LNCaP clone FGC (cell line): ENCODE measurements at regions not wholly inside any gene's neighbourhood (a gene's known extent, or its start where the extent isn't known, plus 50 kb on each side); places are given as distances from the start of the nearest gene placed in this dataset.

Source experiments
- DNase-seq: peaks from one replicate; pipeline ENCODE4 v3.0.0-alpha.2; 2011; ENCODE audit warnings: low read depth
- H3K4me3 ChIP-seq: 2 replicates; pipeline ENCODE4 v1.5.1; 2011; ENCODE audit warnings: mild to moderate bottlenecking, low read depth, low read length, control low read depth
- TF ChIP-seq, protein P1 (sequence below): IDR thresholded peaks from 2 replicates; pipeline ENCODE4 v1.5.1; 2012; ENCODE audit warnings: mild to moderate bottlenecking; ENCODE audit not compliant: control insufficient read depth, insufficient read depth; ENCODE audit errors: extremely low read depth

- no peak for DNase-seq
- no peak overlapping the region for H3K4me3 ChIP-seq
- TF ChIP-seq, protein P1, sequence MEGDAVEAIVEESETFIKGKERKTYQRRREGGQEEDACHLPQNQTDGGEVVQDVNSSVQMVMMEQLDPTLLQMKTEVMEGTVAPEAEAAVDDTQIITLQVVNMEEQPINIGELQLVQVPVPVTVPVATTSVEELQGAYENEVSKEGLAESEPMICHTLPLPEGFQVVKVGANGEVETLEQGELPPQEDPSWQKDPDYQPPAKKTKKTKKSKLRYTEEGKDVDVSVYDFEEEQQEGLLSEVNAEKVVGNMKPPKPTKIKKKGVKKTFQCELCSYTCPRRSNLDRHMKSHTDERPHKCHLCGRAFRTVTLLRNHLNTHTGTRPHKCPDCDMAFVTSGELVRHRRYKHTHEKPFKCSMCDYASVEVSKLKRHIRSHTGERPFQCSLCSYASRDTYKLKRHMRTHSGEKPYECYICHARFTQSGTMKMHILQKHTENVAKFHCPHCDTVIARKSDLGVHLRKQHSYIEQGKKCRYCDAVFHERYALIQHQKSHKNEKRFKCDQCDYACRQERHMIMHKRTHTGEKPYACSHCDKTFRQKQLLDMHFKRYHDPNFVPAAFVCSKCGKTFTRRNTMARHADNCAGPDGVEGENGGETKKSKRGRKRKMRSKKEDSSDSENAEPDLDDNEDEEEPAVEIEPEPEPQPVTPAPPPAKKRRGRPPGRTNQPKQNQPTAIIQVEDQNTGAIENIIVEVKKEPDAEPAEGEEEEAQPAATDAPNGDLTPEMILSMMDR: no peak
Measured at GRCh38 chr10:78541481-78542140, 507.9 kb downstream of the RPS24 start.

GRCh38 chr10:78542141-78542489 lies 508.5 kb downstream of the RPS24 start:
- no peak for DNase-seq
- TF ChIP-seq, protein P1: no peak
- H3K4me3 ChIP-seq: no peak overlapping the region

GRCh38 chr10:78542521-78542920 lies 508.9 kb downstream of the RPS24 start:
- TF ChIP-seq, protein P1: no peak
- H3K4me3 ChIP-seq: no peak overlapping the region
- DNase-seq: no peak

DNA sequence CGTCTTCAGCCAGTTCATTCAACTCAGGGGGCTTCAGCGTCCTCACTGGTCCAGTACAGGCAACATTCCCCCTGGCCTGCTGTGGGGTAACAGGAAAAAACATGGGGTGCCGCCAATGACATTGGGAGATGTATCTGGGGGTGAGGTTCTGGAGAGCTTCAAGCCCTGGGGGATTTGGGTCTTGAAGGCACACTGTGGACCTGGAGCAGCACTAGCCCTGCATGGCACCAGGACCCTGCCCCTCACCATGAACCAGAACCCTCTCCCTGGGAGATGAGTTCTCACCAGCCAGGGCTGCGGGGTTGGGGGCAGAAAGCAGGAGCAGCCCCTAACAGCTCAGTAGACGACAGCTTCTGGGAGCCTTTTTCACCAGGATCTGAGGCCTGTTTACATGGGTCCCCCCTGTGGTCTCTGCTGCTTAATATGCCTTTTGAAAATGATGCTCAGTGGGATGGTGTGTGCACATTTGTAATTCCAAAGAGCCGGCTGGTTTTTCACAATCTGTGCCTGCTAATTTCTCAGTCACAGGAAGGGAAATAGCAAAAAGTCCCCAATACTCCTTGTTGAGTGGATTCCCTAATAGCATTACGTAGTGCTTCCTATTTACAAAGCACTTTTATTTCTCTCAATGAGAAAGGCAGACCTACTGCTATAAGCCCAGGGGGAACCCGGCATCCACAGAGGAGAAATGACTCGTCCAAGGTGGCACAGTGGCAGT lies 509.5 kb downstream of the RPS24 start:
- no peak for DNase-seq
- no peak overlapping the region for H3K4me3 ChIP-seq
- TF ChIP-seq, protein P1: no peak

- TF ChIP-seq, protein P1: no peak
- no peak overlapping the region for H3K4me3 ChIP-seq
- no peak for DNase-seq
Measured at GRCh38 chr10:78543749-78544362, 510.2 kb downstream of the RPS24 start.

DNA sequence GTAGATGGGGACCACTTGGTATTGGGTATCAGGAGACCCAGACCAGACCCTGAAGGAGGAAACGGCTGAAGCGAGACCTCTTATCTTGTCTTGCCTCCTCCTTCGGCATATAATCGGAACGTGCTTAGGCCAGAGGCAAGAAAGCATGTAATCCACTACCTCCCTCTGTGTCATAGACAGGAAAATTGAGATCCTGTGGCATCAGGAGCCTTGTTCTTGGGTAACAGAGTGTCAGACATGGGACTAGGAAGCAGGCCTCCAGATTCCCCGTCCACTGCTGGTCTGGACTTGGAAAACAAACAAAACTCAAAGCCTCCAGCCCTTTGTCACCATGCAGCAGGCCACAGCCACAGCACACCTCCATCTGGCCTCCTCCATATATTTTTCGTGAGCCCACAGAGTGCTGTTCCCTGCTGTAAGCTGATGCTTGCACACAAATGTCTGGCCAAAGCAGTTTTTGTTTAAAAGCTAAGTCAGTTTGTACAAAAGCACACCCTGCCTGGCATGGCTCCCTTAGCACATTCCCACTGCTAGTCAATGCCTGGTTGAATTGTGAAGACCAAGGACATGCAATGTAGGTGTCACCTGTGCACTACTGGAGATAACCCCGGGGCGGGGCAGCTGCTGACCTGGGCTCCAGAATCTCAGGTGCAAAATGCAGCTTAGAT lies 510.9 kb downstream of the RPS24 start:
- TF ChIP-seq, protein P1: no peak
- no peak for DNase-seq
- no peak overlapping the region for H3K4me3 ChIP-seq
